Right lobe of liver (tissue), 6 donors: ENCODE measurements at regions not wholly inside any gene's neighbourhood (a gene's known extent, or its start where the extent isn't known, plus 50 kb on each side); places are given as distances from the start of the nearest gene placed in this dataset.
"Not testable (repeated sequence)": the region's sequence is repeated elsewhere in the genome, so short reads cannot be mapped to it uniquely, and the experiment has no call there.

Experiments used
- ATAC-seq, 4 donors: fragments of 200-7000 bp; cut with Tn5 transposase; one replicate each; pipeline ENCODE4 v1.9.1; 2020; ENCODE audit warnings: mild to moderate bottlenecking in 4 of 4, moderate library complexity in 4 of 4
- DNase-seq, 3 donors: peaks; one replicate each; pipeline ENCODE4 v3.0.0-alpha.2; 2020
- H3K27ac ChIP-seq, 3 donors: fragments of 200-600 bp; one replicate each; pipeline ENCODE4 v1.8.0; 2022
- H3K27me3 ChIP-seq, 2 donors: fragments of 200-600 bp; one replicate each; pipeline ENCODE4 v1.8.0; 2022
- H3K36me3 ChIP-seq, 4 donors: fragments of 200-600 bp; sonication (generic) in 1 of 4; one replicate each; pipeline versions ENCODE4 v1.5.1 to v1.8.0; 2017 to 2022; ENCODE audit warnings: control low read depth in 1 of 4
- H3K4me1 ChIP-seq, 4 donors: fragments of 200-600 bp; sonication (generic) in 1 of 4; one replicate each; pipeline versions ENCODE4 v1.5.1 to v1.8.0; 2017 to 2022; ENCODE audit warnings: control low read depth in 1 of 4
- H3K4me3 ChIP-seq, 3 donors: fragments of 200-600 bp; one replicate each; pipeline ENCODE4 v1.8.0; 2022
- H3K9me3 ChIP-seq, 4 donors: fragments of 200-600 bp; sonication (generic) in 1 of 4; one replicate each; pipeline versions ENCODE4 v1.5.1 to v1.8.0; 2017 to 2022; ENCODE audit warnings: control low read depth in 1 of 4
- POLR2A ChIP-seq: fragments of 450-650 bp; IDR thresholded peaks from one replicate; pipeline ENCODE4 v1.6.1; 2017; ENCODE audit warnings: antibody characterized with exemption, mild to moderate bottlenecking
- WGBS: methylation state at CpG from one replicate; pipeline ENCODE4 v1.1.6; 2018; ENCODE audit warnings: low coverage, low lambda C conversion rate; ENCODE audit not compliant: insufficient coverage; ENCODE audit errors: missing lambda C conversion rate; 5-methylcytosine and 5-hydroxymethylcytosine counted together
- intact Hi-C, 2 donors: fragments of 100-400 bp; cut with DNase I; formaldehyde crosslinking; loops; one replicate each; pipeline versions ENCODE4 v1.11.2 to v1.14.1; 2022
- TF ChIP-seq, protein P1 (sequence below), 4 donors: fragments of 200-600 bp in 3 of 4; fragments of 450-650 bp in 1 of 4; IDR thresholded peaks; one replicate each; pipeline versions ENCODE4 v1.5.1 to v1.8.0; 2016 to 2022; ENCODE audit warnings: antibody characterized with exemption in 4 of 4, mild to moderate bottlenecking in 2 of 4
- donor health status: DM: no; HTN: yes; CAD: no.
- donor health status: DM: no; HTN: no; CAD: no.
- donor health status: DM: no; HTN: no; CAD: no.
- donor health status: DM: no; HTN: yes; CAD: no.
- donor health status: DM: no; HTN: yes; CAD: no.

GRCh38 chr20:61096463-61096862, 155.6 kb upstream of the CDH4 start:
- WGBS: 66% methylated on average over 2 of the region's 2 CpGs
- Histone ChIP-seq H3K9me3 (no peaks in the 10 kb centered on the region), H3K27me3 (no peaks in the 10 kb centered on the region), H3K4me3 (no peak overlapping the region), H3K27ac (no peak overlapping the region), H3K4me1 (no peaks in the 10 kb centered on the region), H3K36me3 (no peaks in the 10 kb centered on the region)
- intact Hi-C loops: no loop called here
- no peak for TF ChIP-seq POLR2A
- TF ChIP-seq, protein P1, sequence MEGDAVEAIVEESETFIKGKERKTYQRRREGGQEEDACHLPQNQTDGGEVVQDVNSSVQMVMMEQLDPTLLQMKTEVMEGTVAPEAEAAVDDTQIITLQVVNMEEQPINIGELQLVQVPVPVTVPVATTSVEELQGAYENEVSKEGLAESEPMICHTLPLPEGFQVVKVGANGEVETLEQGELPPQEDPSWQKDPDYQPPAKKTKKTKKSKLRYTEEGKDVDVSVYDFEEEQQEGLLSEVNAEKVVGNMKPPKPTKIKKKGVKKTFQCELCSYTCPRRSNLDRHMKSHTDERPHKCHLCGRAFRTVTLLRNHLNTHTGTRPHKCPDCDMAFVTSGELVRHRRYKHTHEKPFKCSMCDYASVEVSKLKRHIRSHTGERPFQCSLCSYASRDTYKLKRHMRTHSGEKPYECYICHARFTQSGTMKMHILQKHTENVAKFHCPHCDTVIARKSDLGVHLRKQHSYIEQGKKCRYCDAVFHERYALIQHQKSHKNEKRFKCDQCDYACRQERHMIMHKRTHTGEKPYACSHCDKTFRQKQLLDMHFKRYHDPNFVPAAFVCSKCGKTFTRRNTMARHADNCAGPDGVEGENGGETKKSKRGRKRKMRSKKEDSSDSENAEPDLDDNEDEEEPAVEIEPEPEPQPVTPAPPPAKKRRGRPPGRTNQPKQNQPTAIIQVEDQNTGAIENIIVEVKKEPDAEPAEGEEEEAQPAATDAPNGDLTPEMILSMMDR (IDR thresholded peaks at IDR 0.05): no peak
- ATAC-seq (no peak), DNase-seq (no peak)

GRCh38 chr20:61099806-61100205, 152.3 kb upstream of the CDH4 start:
- no peak overlapping the region for H3K27ac ChIP-seq
- no peaks in the 10 kb centered on the region for H3K36me3 ChIP-seq
- WGBS: 59% methylated on average over 12 of the region's 12 CpGs
- H3K4me3 ChIP-seq: no peak overlapping the region
- no peaks in the 10 kb centered on the region for H3K27me3 ChIP-seq
- intact Hi-C loops: no loop called here
- no peak for ATAC-seq
- DNase-seq: no peak
- no peak for TF ChIP-seq POLR2A
- TF ChIP-seq, protein P1 (IDR thresholded peaks at IDR 0.05): no peak
- H3K4me1 ChIP-seq: no peaks in the 10 kb centered on the region
- no peaks in the 10 kb centered on the region for H3K9me3 ChIP-seq

GRCh38 chr20:61100489-61100888, 151.6 kb upstream of the CDH4 start:
- Histone ChIP-seq H3K4me3 (no peak overlapping the region), H3K27me3 (no peaks in the 10 kb centered on the region), H3K4me1 (no peaks in the 10 kb centered on the region), H3K36me3 (no peaks in the 10 kb centered on the region), H3K27ac (no peak overlapping the region), H3K9me3 (no peaks in the 10 kb centered on the region)
- no peak for ATAC-seq
- TF ChIP-seq POLR2A: no peak
- TF ChIP-seq, protein P1 (IDR thresholded peaks at IDR 0.05): no peak
- no peak for DNase-seq
- WGBS: 78% methylated on average over 4 of the region's 7 CpGs
- intact Hi-C loops: no loop called here

- H3K9me3 ChIP-seq, H3K4me3 ChIP-seq, H3K27ac ChIP-seq, ATAC-seq, H3K4me1 ChIP-seq, intact Hi-C loops, H3K36me3 ChIP-seq, H3K27me3 ChIP-seq, DNase-seq: not testable (repeated sequence)
- no CpG with 5 or more reads among the region's 8 CpGs for WGBS
These were observed 150.7 kb upstream of the CDH4 start for GRCh38 chr20:61101321-61101720.

- WGBS: 44% methylated on average over 5 of the region's 5 CpGs
- no peaks in the 10 kb centered on the region for H3K9me3 ChIP-seq
- DNase-seq: no peak
- intact Hi-C loops: no loop called here
- TF ChIP-seq, protein P1 (IDR thresholded peaks at IDR 0.05): no peak
- no peak for TF ChIP-seq POLR2A
- no peak for ATAC-seq
- no peaks in the 10 kb centered on the region for H3K27me3 ChIP-seq
- H3K27ac ChIP-seq: no peak overlapping the region
- no peaks in the 10 kb centered on the region for H3K36me3 ChIP-seq
- H3K4me3 ChIP-seq: no peak overlapping the region
- no peaks in the 10 kb centered on the region for H3K4me1 ChIP-seq
These were observed 147.8 kb upstream of the CDH4 start for GRCh38 chr20:61104232-61104631.
